IMR-90 (cell line): ENCODE measurements at regions not wholly inside any gene's neighbourhood (a gene's known extent, or its start where the extent isn't known, plus 50 kb on each side); places are given as distances from the start of the nearest gene placed in this dataset.

Experiments used
- ATAC-seq: fragments of 200-7000 bp; cut with Tn5 transposase; 2 replicates; pipeline ENCODE4 v1.9.1; 2020; ENCODE audit warnings: low read depth, mild to moderate bottlenecking, moderate library complexity
- BruUV-seq: library from RNA; stranded (reverse); fragments of 400-500 nt; replicated peaks from 2 replicates; lab custom pipeline; 2021; lab: Mats Ljungman, UMichigan
- CTCF ChIA-PET: fragments of 300-600 bp; formaldehyde crosslinking; extraction: SDS; loops from one replicate; lab custom pipeline; 2021; ENCODE audit warnings: antibody characterized with exemption; lab: Yijun Ruan, JAX
- POLR2A ChIA-PET: fragments of 300-600 bp; sonication (Branson Sonifier 250); formaldehyde crosslinking; loops from one replicate; lab custom pipeline; 2022; ENCODE audit warnings: antibody characterized with exemption; ENCODE audit not compliant: unreplicated experiment; lab: Charles Lee
- DNase-seq: peaks from one replicate; pipeline ENCODE4 v3.0.0; 2013
- H2AFZ ChIP-seq: replicated peaks from 2 replicates; pipeline ENCODE3; 2013; ENCODE audit warnings: low read length, mild to moderate bottlenecking; ENCODE audit not compliant: poor library complexity
- H2AK5ac ChIP-seq: 2 replicates; pipeline ENCODE4 v1.6.1; 2013; ENCODE audit warnings: low read depth, low read length, inconsistent platforms
- H2AK9ac ChIP-seq: replicated peaks from 2 replicates; pipeline ENCODE3; 2013; ENCODE audit warnings: mild to moderate bottlenecking, low read depth, low read length, moderate library complexity; ENCODE audit not compliant: poor library complexity
- H2BK120ac ChIP-seq: 2 replicates; pipeline ENCODE4 v1.6.1; 2013; ENCODE audit warnings: low read depth, low read length, inconsistent platforms
- H2BK15ac ChIP-seq: 3 replicates; pipeline ENCODE4 v1.6.1; 2013; ENCODE audit warnings: low read depth, low read length, inconsistent platforms
- H2BK20ac ChIP-seq: 2 replicates; pipeline ENCODE4 v1.6.1; 2013; ENCODE audit warnings: low read depth, mild to moderate bottlenecking, inconsistent platforms, low read length, moderate library complexity
- H2BK5ac ChIP-seq: 2 replicates; pipeline ENCODE4 v1.6.1; 2013; ENCODE audit warnings: mild to moderate bottlenecking, low read depth, low read length, inconsistent platforms; ENCODE audit not compliant: poor library complexity, severe bottlenecking
- H3K14ac ChIP-seq: replicated peaks from 2 replicates; pipeline ENCODE4 v1.6.1; 2013; ENCODE audit warnings: low read depth, low read length, inconsistent platforms
- H3K18ac ChIP-seq: 2 replicates; pipeline ENCODE4 v1.6.1; 2013; ENCODE audit warnings: low read depth, low read length, control low read depth
- H3K23ac ChIP-seq: 2 replicates; pipeline ENCODE4 v1.6.1; 2013; ENCODE audit warnings: low read depth, low read length, inconsistent platforms
- H3K27ac ChIP-seq: 2 replicates; pipeline ENCODE4 v1.5.1; 2013; ENCODE audit warnings: mild to moderate bottlenecking, control low read depth, low read length; ENCODE audit not compliant: insufficient read depth
- H3K27me3 ChIP-seq: 2 replicates; pipeline ENCODE4 v1.6.1; 2013; ENCODE audit warnings: low read length; ENCODE audit not compliant: control insufficient read depth, insufficient read depth
- H3K36me3 ChIP-seq: 2 replicates; pipeline ENCODE4 v1.6.1; 2013; ENCODE audit warnings: low read length, mixed read lengths; ENCODE audit not compliant: control insufficient read depth, insufficient read depth
- H3K4ac ChIP-seq: 2 replicates; pipeline ENCODE4 v1.6.1; 2013; ENCODE audit warnings: low read depth, low read length, inconsistent platforms
- H3K4me1 ChIP-seq: 2 replicates; pipeline ENCODE4 v1.6.1; 2013; ENCODE audit warnings: low read length, mixed read lengths; ENCODE audit not compliant: control insufficient read depth, insufficient read depth
- H3K4me2 ChIP-seq: 2 replicates; pipeline ENCODE4 v1.6.1; 2013; ENCODE audit warnings: low read depth, mild to moderate bottlenecking, control low read depth, low read length, moderate library complexity
- H3K4me3 ChIP-seq: 2 replicates; pipeline ENCODE4 v1.5.1; 2013; ENCODE audit warnings: low read depth, mild to moderate bottlenecking, control low read depth, low read length, moderate library complexity; ENCODE audit not compliant: insufficient read depth
- H3K56ac ChIP-seq: 2 replicates; pipeline ENCODE4 v1.6.1; 2013; ENCODE audit warnings: low read length, inconsistent platforms; ENCODE audit not compliant: insufficient read depth; ENCODE audit errors: extremely low read depth
- H3K79me1 ChIP-seq, 2 experiments: 2 replicates each; pipeline ENCODE4 v1.6.1; 2013; ENCODE audit warnings: low read length in 2 of 2, inconsistent platforms in 1 of 2, low read depth in 1 of 2
- H3K9ac ChIP-seq: 2 replicates; pipeline ENCODE4 v1.6.1; 2013; ENCODE audit warnings: low read depth, low read length, control low read depth
- H3K9me1 ChIP-seq: 2 replicates; pipeline ENCODE4 v1.6.1; 2013; ENCODE audit warnings: low read length, inconsistent platforms; ENCODE audit not compliant: insufficient read depth
- H3K9me3 ChIP-seq: 2 replicates; pipeline ENCODE4 v1.6.1; 2013; ENCODE audit warnings: low read length; ENCODE audit not compliant: control insufficient read depth, insufficient read depth
- H4K20me1 ChIP-seq: 2 replicates; pipeline ENCODE4 v1.6.1; 2013; ENCODE audit warnings: low read length, inconsistent platforms; ENCODE audit not compliant: insufficient read depth
- H4K5ac ChIP-seq: 2 replicates; pipeline ENCODE4 v1.6.1; 2013; ENCODE audit warnings: mild to moderate bottlenecking, low read depth, low read length, control low read depth
- H4K8ac ChIP-seq, 2 experiments: 2 replicates each; pipeline ENCODE4 v1.6.1; 2013; ENCODE audit warnings: low read depth in 2 of 2, low read length in 2 of 2, control low read depth in 1 of 2, inconsistent platforms in 1 of 2
- H4K91ac ChIP-seq: 2 replicates; pipeline ENCODE4 v1.6.1; 2013; ENCODE audit warnings: low read depth, low read length, inconsistent platforms; ENCODE audit not compliant: insufficient read depth
- BHLHE40 ChIP-seq: fragments of 150-350 bp; IDR thresholded peaks from 2 replicates; pipeline ENCODE4 v1.6.1; 2016; ENCODE audit warnings: mild to moderate bottlenecking, low read depth, low read length
- CEBPB ChIP-seq: IDR thresholded peaks from 2 replicates; pipeline ENCODE4 v1.6.1; 2012; ENCODE audit warnings: low read depth, low read length, improper control_type of control experiment
- CHD1 ChIP-seq: IDR thresholded peaks from 2 replicates; pipeline ENCODE4 v1.6.1; 2012; ENCODE audit warnings: low read depth, low read length, improper control_type of control experiment
- CTCF ChIP-seq: conservative IDR thresholded peaks from 2 replicates; pipeline ENCODE4 v1.5.1; 2012; ENCODE audit warnings: mild to moderate bottlenecking, low read depth, low read length, improper control_type of control experiment
- ELK1 ChIP-seq: fragments of 150-350 bp; IDR thresholded peaks from 2 replicates; pipeline ENCODE4 v1.6.1; 2016; ENCODE audit warnings: low read depth, mild to moderate bottlenecking, low read length, moderate library complexity, borderline replicate concordance
- FOS ChIP-seq: fragments of 150-350 bp; IDR thresholded peaks from 2 replicates; pipeline ENCODE4 v1.6.1; 2016; ENCODE audit warnings: low read depth, low read length
- MAFK ChIP-seq: IDR thresholded peaks from 2 replicates; pipeline ENCODE4 v1.6.1; 2012; ENCODE audit warnings: low read depth, low read length, improper control_type of control experiment
- MXI1 ChIP-seq: IDR thresholded peaks from 2 replicates; pipeline ENCODE4 v1.6.1; 2012; ENCODE audit warnings: low read depth, mild to moderate bottlenecking, low read length, moderate library complexity, borderline replicate concordance
- NFE2L2 ChIP-seq: fragments of 150-350 bp; IDR thresholded peaks from 2 replicates; pipeline ENCODE4 v1.6.1; 2016; ENCODE audit warnings: low read depth, mild to moderate bottlenecking, low read length
- POLR2A ChIP-seq: IDR thresholded peaks from 2 replicates; pipeline ENCODE4 v1.6.1; 2012; ENCODE audit warnings: mild to moderate bottlenecking, low read depth, low read length
- RAD21 ChIP-seq: IDR thresholded peaks from 2 replicates; pipeline ENCODE4 v1.6.1; 2012; ENCODE audit warnings: low read length, improper control_type of control experiment
- RCOR1 ChIP-seq: IDR thresholded peaks from 2 replicates; pipeline ENCODE4 v1.6.1; 2012; ENCODE audit warnings: mild to moderate bottlenecking, low read length, improper control_type of control experiment; ENCODE audit not compliant: insufficient replicate concordance
- RFX5 ChIP-seq: IDR thresholded peaks from 2 replicates; pipeline ENCODE4 v1.8.0; 2012; ENCODE audit warnings: low read depth, mild to moderate bottlenecking, low read length, moderate library complexity
- SMC3 ChIP-seq: fragments of 150-350 bp; IDR thresholded peaks from 2 replicates; pipeline ENCODE4 v1.6.1; 2016; ENCODE audit warnings: low read depth, mild to moderate bottlenecking, antibody characterized with exemption, low read length, moderate library complexity
- USF2 ChIP-seq: fragments of 150-350 bp; IDR thresholded peaks from 2 replicates; pipeline ENCODE4 v1.6.1; 2017; ENCODE audit warnings: mild to moderate bottlenecking, antibody characterized with exemption, low read length, low read depth
- WGBS, 2 experiments: methylation state at CpG; one replicate each; pipeline versions ENCODE4 v1.1.5 to v1.1.7; 2013; ENCODE audit warnings: missing lambda C conversion rate in 2 of 2; ENCODE audit not compliant: insufficient read length in 1 of 2; ENCODE audit errors: extremely low coverage in 2 of 2; 5-methylcytosine and 5-hydroxymethylcytosine counted together
- dilution Hi-C: fragments of 300-500 bp; cut with HindIII; formaldehyde crosslinking; loops from one replicate; pipeline ENCODE4 v1.14.3; 2018; ENCODE audit warnings: low sequenced_read_pairs; ENCODE audit not compliant: unreplicated experiment
- in situ Hi-C: fragments of 300-500 bp; cut with MboI; formaldehyde crosslinking; loops from 3 replicates; pipeline ENCODE4 v1.14.3; 2019; ENCODE audit warnings: low sequenced_read_pairs, inconsistent platforms, mixed read lengths
- intact Hi-C: fragments of 100-400 bp; cut with micrococcal nuclease; formaldehyde crosslinking; loops from 2 replicates; pipeline ENCODE4 v1.10.0; 2022

GRCh38 chr15:39079296-39079847 is 501.5 kb upstream of the THBS1 start:
- H4K8ac ChIP-seq, result peak overlapping the region; percentile 9 to 51; a peak in 3 of 4 replicates
- no TSS peak for BruUV-seq
- H3K56ac ChIP-seq, result peak overlapping the region; percentile 37; the same call in 1 of the 2 replicates
- H3K9me1 ChIP-seq, result 0 out of 2 replicates have a peak, but pooled peaks cover 3% of the 10 kb centered on the region
- ATAC-seq (peak; percentile 74), DNase-seq (peak; percentile 94)
- H4K5ac ChIP-seq, result peak overlapping the region; percentile 36
- peak overlapping the region; percentile 23; the same call in 1 of the 2 replicates for H3K4me2 ChIP-seq
- in situ Hi-C loops (no loop called here), dilution Hi-C loops (no loop called here), intact Hi-C loops (no loop called here)
- peak overlapping the region; percentile 32 for H3K23ac ChIP-seq
- peak overlapping the region; percentile 85 for H2BK20ac ChIP-seq
- H3K27ac ChIP-seq, result peak overlapping the region; percentile 31
- peak overlapping the region; percentile 46 for H2AK5ac ChIP-seq
- H2BK120ac ChIP-seq, result peak overlapping the region; percentile 91
- no peaks in the 10 kb centered on the region for H3K9me3 ChIP-seq
- peaks cover 11% of the 10 kb centered on the region; the same call in 1 of the 2 replicates for H3K4me1 ChIP-seq
- WGBS, 2 experiments, result 33% methylated on average over 1 of the region's 6 CpGs; no CpG with 5 or more reads in 1 of the 2 experiments
- no peaks in the 10 kb centered on the region for H3K27me3 ChIP-seq
- H2AFZ ChIP-seq, result peak overlapping the region; percentile 63
- H3K79me1 ChIP-seq, result no peaks in the 10 kb centered on the region
- TF ChIP-seq MAFK (no peak), SMC3 (no peak), RCOR1 (no peak), CEBPB (no peak), ELK1 (no peak), RFX5 (no peak), NFE2L2 (no peak), MXI1 (no peak), POLR2A (no peak), CTCF (no peak), USF2 (peak; percentile 28; the same call in 1 of the 2 replicates), FOS (peak; percentile 66), RAD21 (no peak; the same call in 1 of the 2 replicates), CHD1 (no peak), BHLHE40 (no peak)
- H4K91ac ChIP-seq, result peak overlapping the region; percentile 87
- ChIA-PET CTCF (interaction anchor here (0.6 kb wide), 1 partner anchor 53 kb away, joined by 3 read pairs; no protein-coding TSS in a partner anchor), POLR2A (no interaction called here)
- H2BK15ac ChIP-seq, result peak overlapping the region; percentile 68; the same call in 2 of the 3 replicates
- H2BK5ac ChIP-seq, result peak overlapping the region; percentile 41
- H3K36me3 ChIP-seq, result no peaks in the 10 kb centered on the region
- H2AK9ac ChIP-seq, result peak overlapping the region; percentile 6
- H4K20me1 ChIP-seq, result no peaks in the 10 kb centered on the region
- H3K18ac ChIP-seq, result peak overlapping the region; percentile 45
- H3K9ac ChIP-seq, result peak overlapping the region; percentile 6; the same call in 1 of the 2 replicates
- H3K4me3 ChIP-seq, result no peak overlapping the region
- peak overlapping the region; percentile 79 for H3K14ac ChIP-seq
- peak overlapping the region; percentile 78 for H3K4ac ChIP-seq
